HCT116 (cell line): ENCODE measurements at regions not wholly inside any gene's neighbourhood (a gene's known extent, or its start where the extent isn't known, plus 50 kb on each side); places are given as distances from the start of the nearest gene placed in this dataset.

Source experiments
- ATAC-seq: fragments of 200-7000 bp; cut with Tn5 transposase; 2 replicates; pipeline ENCODE4 v1.9.1; 2020; ENCODE audit warnings: mild to moderate bottlenecking, moderate library complexity
- BruUV-seq: library from RNA; stranded (reverse); fragments of 400-500 nt; replicated peaks from 2 replicates; lab custom pipeline; 2021; lab: Mats Ljungman, UMichigan
- CTCF ChIA-PET: fragments of 300-600 bp; sonication (Branson Sonifier 250); formaldehyde crosslinking; loops from one replicate; lab custom pipeline; 2021; ENCODE audit warnings: antibody characterized with exemption; lab: Charles Lee
- POLR2A ChIA-PET: fragments of 300-600, 350-600 bp; sonication (Branson Sonifier 250); formaldehyde crosslinking; loops from one replicate; lab custom pipeline; 2021; ENCODE audit warnings: antibody characterized with exemption; lab: Charles Lee
- RAD21 ChIA-PET, 2 experiments: fragments of 300-600 bp; sonication (Branson Sonifier 250); formaldehyde crosslinking; loops; one replicate each; lab custom pipeline; 2023; ENCODE audit warnings: low total read pairs in 2 of 2; ENCODE audit not compliant: uncharacterized antibody in 2 of 2, unreplicated experiment in 2 of 2, low non-redundant PET in 1 of 2; lab: Charles Lee
- DNase-seq: peaks from one replicate; pipeline ENCODE4 v3.0.0-alpha.2; 2010; ENCODE audit warnings: low read depth, low spot score
- H2AFZ ChIP-seq: fragments of 200-600 bp; shearing (Covaris generic), sonication (generic); 2 replicates; pipeline ENCODE4 v1.6.1; 2017; ENCODE audit warnings: low read depth, mixed run types, mixed read lengths, antibody characterized with exemption, low read length; ENCODE audit not compliant: poor library complexity, severe bottlenecking
- H3K27ac ChIP-seq: 2 replicates; pipeline ENCODE4 v1.5.1; 2012; ENCODE audit warnings: low read depth, low read length
- H3K27me3 ChIP-seq: fragments of 200-600 bp; sonication (generic); 2 replicates; pipeline ENCODE4 v1.6.1; 2016; ENCODE audit warnings: mixed run types, low read length, mixed read lengths; ENCODE audit not compliant: insufficient read depth
- H3K36me3 ChIP-seq, 2 experiments: fragments of 200-500 bp in 1 of 2; fragments of 200-600 bp in 1 of 2; sonication (Bioruptor generic) in 1 of 2; sonication (generic) in 1 of 2; 2 replicates each; pipeline versions ENCODE4 v1.5.1 to v1.6.1; 2014 to 2016; ENCODE audit warnings: low read length in 2 of 2, inconsistent platforms in 1 of 2, mixed read lengths in 1 of 2, mixed run types in 1 of 2; ENCODE audit not compliant: insufficient read depth in 2 of 2, control insufficient read depth in 1 of 2
- H3K4me1 ChIP-seq, 2 experiments: fragments of 200-600 bp in 1 of 2; sonication (generic) in 1 of 2; 2 replicates each; pipeline versions ENCODE4 v1.5.1 to v1.6.1; 2012 to 2017; ENCODE audit warnings: low read length in 2 of 2, inconsistent platforms in 1 of 2, mild to moderate bottlenecking in 1 of 2, mixed read lengths in 1 of 2, mixed run types in 1 of 2, moderate library complexity in 1 of 2; ENCODE audit not compliant: insufficient read depth in 2 of 2, control insufficient read depth in 1 of 2
- H3K4me2 ChIP-seq: fragments of 200-600 bp; sonication (generic); 2 replicates; pipeline ENCODE4 v1.6.1; 2017; ENCODE audit warnings: mixed run types, low read length, mixed read lengths
- H3K4me3 ChIP-seq, 2 experiments: fragments of 200-600 bp in 1 of 2; sonication (generic) in 1 of 2; replicated peaks in 1 of 2; 2 replicates each; pipeline ENCODE4 v1.5.1; 2011 to 2016; ENCODE audit warnings: low read length in 2 of 2, control low read depth in 1 of 2, low read depth in 1 of 2, mild to moderate bottlenecking in 1 of 2, mixed read lengths in 1 of 2, mixed run types in 1 of 2
- H3K79me2 ChIP-seq: fragments of 200-600 bp; sonication (generic); 2 replicates; pipeline ENCODE4 v1.6.1; 2017; ENCODE audit warnings: mild to moderate bottlenecking, mixed run types, low read length, moderate library complexity, mixed read lengths; ENCODE audit not compliant: insufficient read depth
- H3K9ac ChIP-seq: fragments of 200-600 bp; sonication (generic); 2 replicates; pipeline ENCODE4 v1.6.1; 2016; ENCODE audit warnings: low read length, mixed read lengths
- H3K9me2 ChIP-seq: fragments of 200-600 bp; sonication (generic), shearing (Covaris generic); 2 replicates; pipeline ENCODE4 v1.6.1; 2017; ENCODE audit warnings: mixed run types, mild to moderate bottlenecking, moderate library complexity; ENCODE audit not compliant: insufficient read depth
- H3K9me3 ChIP-seq, 2 experiments: fragments of 200-500 bp in 1 of 2; fragments of 200-600 bp in 1 of 2; sonication (Bioruptor generic) in 1 of 2; sonication (generic) in 1 of 2; 2 replicates each; pipeline ENCODE4 v1.6.1; 2014 to 2017; ENCODE audit warnings: low read length in 2 of 2, mixed read lengths in 2 of 2, inconsistent platforms in 1 of 2, low read depth in 1 of 2, mild to moderate bottlenecking in 1 of 2, mixed run types in 1 of 2, moderate library complexity in 1 of 2; ENCODE audit not compliant: control insufficient read depth in 1 of 2, insufficient read depth in 1 of 2
- H4K20me1 ChIP-seq: fragments of 200-600 bp; sonication (generic), shearing (Covaris generic); 2 replicates; pipeline ENCODE4 v1.6.1; 2017; ENCODE audit warnings: mixed run types, mild to moderate bottlenecking, moderate library complexity; ENCODE audit not compliant: insufficient read depth
- CBX3 ChIP-seq: IDR thresholded peaks from 2 replicates; pipeline ENCODE4 v1.6.1; 2012; ENCODE audit warnings: low read depth
- EGR1 ChIP-seq: IDR thresholded peaks from 2 replicates; pipeline ENCODE4 v1.6.1; 2012; ENCODE audit warnings: low read depth
- EZH2phosphoT487 ChIP-seq: fragments of 200-600 bp; IDR thresholded peaks from 2 replicates; pipeline ENCODE4 v1.6.1; 2018; ENCODE audit warnings: antibody characterized with exemption, borderline replicate concordance
- FOSL1 ChIP-seq: IDR thresholded peaks from 2 replicates; pipeline ENCODE4 v1.6.1; 2012; ENCODE audit warnings: low read depth
- JUND ChIP-seq: IDR thresholded peaks from 2 replicates; pipeline ENCODE4 v1.6.1; 2012
- RAD21 ChIP-seq: IDR thresholded peaks from 2 replicates; pipeline ENCODE4 v1.6.1; 2012; ENCODE audit warnings: low read depth, mild to moderate bottlenecking
- SP1 ChIP-seq: IDR thresholded peaks from 2 replicates; pipeline ENCODE4 v1.6.1; 2012; ENCODE audit warnings: low read depth
- TCF7L2 ChIP-seq: IDR thresholded peaks from 2 replicates; pipeline ENCODE4 v1.7.0; 2011; ENCODE audit warnings: borderline replicate concordance, inconsistent platforms; ENCODE audit not compliant: insufficient read depth, insufficient read length; ENCODE audit errors: extremely low read depth
- YY1 ChIP-seq: IDR thresholded peaks from 2 replicates; pipeline ENCODE4 v1.6.1; 2011; ENCODE audit warnings: low read length, low read depth, moderate library complexity, mild to moderate bottlenecking; ENCODE audit not compliant: insufficient replicate concordance; ENCODE audit errors: extremely low read depth
- ZFX ChIP-seq: fragments of 450-650 bp; IDR thresholded peaks from 2 replicates; pipeline ENCODE4 v1.6.1; 2017
- ZNF274 ChIP-seq: fragments of 200-500 bp; sonication (Bioruptor generic); IDR thresholded peaks from 2 replicates; pipeline ENCODE4 v1.6.1; 2014; ENCODE audit warnings: mild to moderate bottlenecking, low read depth, low read length, inconsistent platforms
- intact Hi-C: fragments of 100-400 bp; cut with micrococcal nuclease; formaldehyde crosslinking; loops from 2 replicates; pipeline ENCODE4 v1.10.0; 2022
- TF ChIP-seq, protein P1 (sequence below), 3 experiments: fragments of 200-600 bp in 1 of 3; sonication (generic) in 1 of 3; IDR thresholded peaks in 2 of 3; conservative IDR thresholded peaks in 1 of 3; 2 replicates each; pipeline ENCODE4 v1.5.1; 2012 to 2017; ENCODE audit warnings: low read depth in 2 of 3, low read length in 2 of 3, antibody characterized with exemption in 1 of 3, borderline replicate concordance in 1 of 3, control low read depth in 1 of 3, mild to moderate bottlenecking in 1 of 3, mixed read lengths in 1 of 3, mixed run types in 1 of 3, moderate library complexity in 1 of 3; ENCODE audit not compliant: insufficient read depth in 1 of 3
- TF ChIP-seq, protein P2 (sequence below): IDR thresholded peaks from 2 replicates; pipeline ENCODE4 v1.6.1; 2012

DNA sequence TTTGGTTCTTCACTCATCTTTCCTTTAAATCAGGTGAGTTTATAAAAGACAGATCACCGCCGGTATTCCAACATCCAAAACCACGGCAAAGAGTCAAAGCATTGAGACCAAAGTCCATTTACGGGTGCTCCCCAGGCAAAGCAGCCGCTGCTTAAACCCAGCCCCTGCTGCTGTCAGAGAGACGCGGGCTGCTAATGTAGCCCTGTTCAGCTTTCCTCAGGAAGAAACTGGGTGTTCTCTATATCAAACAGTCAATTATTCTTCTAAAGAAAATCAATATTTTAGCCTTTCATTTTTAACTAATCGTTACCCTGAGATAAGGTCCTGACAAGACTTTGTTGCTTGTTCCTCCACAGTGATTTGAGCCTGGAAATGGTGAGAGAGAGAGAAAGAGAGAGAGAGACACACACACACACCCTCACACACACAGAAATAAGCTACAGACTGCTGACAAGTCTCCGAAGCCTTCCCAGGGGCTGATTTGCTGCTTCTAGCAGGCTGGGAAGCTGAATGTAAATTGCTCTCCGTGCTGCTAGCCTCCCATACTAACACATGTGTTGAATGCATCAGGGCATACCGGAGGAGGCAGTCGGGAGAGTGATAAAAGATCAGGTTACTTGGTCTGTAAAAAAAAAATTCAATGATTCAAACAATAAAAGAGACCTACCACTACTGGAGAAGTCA lies 183.0 kb upstream of the ANK3 start:
- ChIA-PET RAD21 (no interaction called here), POLR2A (no interaction called here), CTCF (no interaction called here)
- H3K36me3 ChIP-seq, result no peaks in the 10 kb centered on the region
- H3K79me2 ChIP-seq, result no peaks in the 10 kb centered on the region
- H3K4me1 ChIP-seq, result no peaks in the 10 kb centered on the region
- no peak overlapping the region for H3K4me3 ChIP-seq
- H2AFZ ChIP-seq, result no peak overlapping the region
- no peaks in the 10 kb centered on the region for H4K20me1 ChIP-seq
- no TSS peak for BruUV-seq
- TF ChIP-seq EZH2phosphoT487 (no peak), JUND (no peak), SP1 (no peak), FOSL1 (no peak), RAD21 (no peak), ZFX (no peak), CBX3 (no peak), EGR1 (no peak), YY1 (no peak), ZNF274 (no peak), TCF7L2 (no peak)
- TF ChIP-seq, protein P1, sequence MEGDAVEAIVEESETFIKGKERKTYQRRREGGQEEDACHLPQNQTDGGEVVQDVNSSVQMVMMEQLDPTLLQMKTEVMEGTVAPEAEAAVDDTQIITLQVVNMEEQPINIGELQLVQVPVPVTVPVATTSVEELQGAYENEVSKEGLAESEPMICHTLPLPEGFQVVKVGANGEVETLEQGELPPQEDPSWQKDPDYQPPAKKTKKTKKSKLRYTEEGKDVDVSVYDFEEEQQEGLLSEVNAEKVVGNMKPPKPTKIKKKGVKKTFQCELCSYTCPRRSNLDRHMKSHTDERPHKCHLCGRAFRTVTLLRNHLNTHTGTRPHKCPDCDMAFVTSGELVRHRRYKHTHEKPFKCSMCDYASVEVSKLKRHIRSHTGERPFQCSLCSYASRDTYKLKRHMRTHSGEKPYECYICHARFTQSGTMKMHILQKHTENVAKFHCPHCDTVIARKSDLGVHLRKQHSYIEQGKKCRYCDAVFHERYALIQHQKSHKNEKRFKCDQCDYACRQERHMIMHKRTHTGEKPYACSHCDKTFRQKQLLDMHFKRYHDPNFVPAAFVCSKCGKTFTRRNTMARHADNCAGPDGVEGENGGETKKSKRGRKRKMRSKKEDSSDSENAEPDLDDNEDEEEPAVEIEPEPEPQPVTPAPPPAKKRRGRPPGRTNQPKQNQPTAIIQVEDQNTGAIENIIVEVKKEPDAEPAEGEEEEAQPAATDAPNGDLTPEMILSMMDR (IDR thresholded peaks at IDR 0.05 in 2 of 3, conservative IDR thresholded peaks at IDR 0.05 in 1 of 3; ENCODE audit: borderline replicate concordance in 1 of 3, insufficient read depth in 1 of 3, low read depth in 2 of 3, low read length in 2 of 3), result no peak
- TF ChIP-seq, protein P2, sequence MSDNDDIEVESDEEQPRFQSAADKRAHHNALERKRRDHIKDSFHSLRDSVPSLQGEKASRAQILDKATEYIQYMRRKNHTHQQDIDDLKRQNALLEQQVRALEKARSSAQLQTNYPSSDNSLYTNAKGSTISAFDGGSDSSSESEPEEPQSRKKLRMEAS, result no peak
- H3K27ac ChIP-seq, result no peak overlapping the region
- ATAC-seq (no peak), DNase-seq (no peak)
- no peaks in the 10 kb centered on the region for H3K9me2 ChIP-seq
- H3K4me2 ChIP-seq, result no peak overlapping the region
- no peak overlapping the region for H3K9ac ChIP-seq
- H3K9me3 ChIP-seq, result no peaks in the 10 kb centered on the region
- no peaks in the 10 kb centered on the region for H3K27me3 ChIP-seq
- intact Hi-C loops, result no loop called here
